Naive thymus-derived CD4-positive, alpha-beta T cell (primary cell): ENCODE measurements at regions not wholly inside any gene's neighbourhood (a gene's known extent, or its start where the extent isn't known, plus 50 kb on each side); places are given as distances from the start of the nearest gene placed in this dataset.

Experiments
- ATAC-seq: fragments of 150-1000 bp; cut with Tn5 transposase; 2 replicates; pipeline ENCODE4 v1.10.0; 2021; ENCODE audit warnings: mild to moderate bottlenecking, moderate library complexity
- CTCF ChIA-PET: fragments of 350-600 bp; sonication (Branson Sonifier 250); formaldehyde crosslinking; loops from one replicate; lab custom pipeline; 2021; ENCODE audit warnings: antibody characterized with exemption; lab: Charles Lee
- POLR2A ChIA-PET: fragments of 350-600 bp; sonication (Branson Sonifier 250); formaldehyde crosslinking; loops from one replicate; lab custom pipeline; 2021; ENCODE audit warnings: antibody characterized with exemption, inconsistent platforms; lab: Charles Lee
- DNase-seq, 9 donors: peaks; one replicate each; pipeline versions ENCODE4 v3.0.0 to v3.0.0-alpha.2; 2020 to 2022; ENCODE audit warnings: mixed read lengths in 1 of 9
- H3K27ac ChIP-seq: one replicate; pipeline ENCODE4 v1.7.0; 2013; ENCODE audit warnings: mild to moderate bottlenecking, low read depth, low read length, moderate library complexity
- H3K27me3 ChIP-seq, 2 donors: one replicate each; pipeline ENCODE4 v1.7.0; 2013; ENCODE audit warnings: low read length in 2 of 2, mild to moderate bottlenecking in 2 of 2, moderate library complexity in 2 of 2; ENCODE audit not compliant: control insufficient read depth in 2 of 2, insufficient read depth in 2 of 2
- H3K36me3 ChIP-seq, 3 experiments: 1 replicate in 2 of 3; 2 replicates in 1 of 3; pipeline ENCODE4 v1.7.0; 2013; ENCODE audit warnings: low read length in 3 of 3, mild to moderate bottlenecking in 3 of 3, moderate library complexity in 1 of 3; ENCODE audit not compliant: insufficient read depth in 3 of 3, control insufficient read depth in 2 of 3
- H3K4me1 ChIP-seq, 2 donors: one replicate each; pipeline ENCODE4 v1.7.0; 2013; ENCODE audit warnings: low read length in 2 of 2, mild to moderate bottlenecking in 2 of 2, moderate library complexity in 1 of 2; ENCODE audit not compliant: control insufficient read depth in 2 of 2, insufficient read depth in 2 of 2
- H3K4me3 ChIP-seq: 2 replicates; pipeline ENCODE4 v1.7.0; 2013; ENCODE audit warnings: mild to moderate bottlenecking, low read length
- H3K9me3 ChIP-seq, 3 experiments: 1 replicate in 2 of 3; 2 replicates in 1 of 3; pipeline ENCODE4 v1.7.0; 2013; ENCODE audit warnings: low read length in 3 of 3; ENCODE audit not compliant: control insufficient read depth in 2 of 3
- H3K27ac Mint-ChIP-seq, 9 donors: one replicate each; pipeline ENCODE4 v1.8.0; 2020 to 2022; ENCODE audit warnings: mixed read lengths in 9 of 9, mild to moderate bottlenecking in 8 of 9, moderate library complexity in 5 of 9, inconsistent platforms in 2 of 9
- H3K27me3 Mint-ChIP-seq, 5 donors: one replicate each; pipeline ENCODE4 v1.8.0; 2021 to 2022; ENCODE audit warnings: mixed read lengths in 5 of 5, mild to moderate bottlenecking in 1 of 5
- H3K36me3 Mint-ChIP-seq, 5 donors: one replicate each; pipeline ENCODE4 v1.8.0; 2020 to 2022; ENCODE audit warnings: mixed read lengths in 5 of 5, mild to moderate bottlenecking in 3 of 5, inconsistent platforms in 1 of 5
- H3K4me1 Mint-ChIP-seq, 7 donors: one replicate each; pipeline ENCODE4 v1.8.0; 2020 to 2022; ENCODE audit warnings: mixed read lengths in 7 of 7, mild to moderate bottlenecking in 3 of 7, inconsistent platforms in 1 of 7
- H3K4me3 Mint-ChIP-seq, 10 donors: one replicate each; pipeline ENCODE4 v1.8.0; 2020 to 2022; ENCODE audit warnings: mild to moderate bottlenecking in 10 of 10, mixed read lengths in 10 of 10, moderate library complexity in 6 of 10, inconsistent platforms in 2 of 10
- H3K9me3 Mint-ChIP-seq, 11 donors: one replicate each; pipeline ENCODE4 v1.8.0; 2020 to 2022; ENCODE audit warnings: mixed read lengths in 11 of 11, mild to moderate bottlenecking in 4 of 11, inconsistent platforms in 1 of 11, moderate library complexity in 1 of 11
- intact Hi-C, 2 donors: fragments of 100-400 bp; cut with micrococcal nuclease; formaldehyde crosslinking; loops; one replicate each; pipeline ENCODE4 v1.15.1; 2023

GRCh38 chr10:22875581-22875980 is 52.3 kb upstream of the ARMC3 start:
- H3K27ac ChIP-seq, result no peak overlapping the region
- CTCF ChIA-PET, result no interaction called here

GRCh38 chr10:22874189-22874854 is 53.5 kb upstream of the ARMC3 start:
- DNase-seq (no peak), ATAC-seq (no peak)
- no peaks in the 10 kb centered on the region for H3K27me3 ChIP-seq
- no peak overlapping the region for H3K27ac ChIP-seq
- Mint-ChIP-seq H3K4me3 (no peak overlapping the region), H3K27me3 (no peaks in the 10 kb centered on the region), H3K9me3 (peaks cover 0 to 3% (median 0%) of the 10 kb centered on the region in 11 donors), H3K36me3 (no peaks in the 10 kb centered on the region), H3K27ac (no peak overlapping the region), H3K4me1 (peaks cover 0 to 17% (median 14%) of the 10 kb centered on the region in 7 donors)
- no peaks in the 10 kb centered on the region for H3K36me3 ChIP-seq
- peaks cover 0 to 4% of the 10 kb centered on the region in 2 donors for H3K4me1 ChIP-seq
- intact Hi-C loops, result no loop called here
- H3K4me3 ChIP-seq, result no peak overlapping the region
- CTCF ChIA-PET, result no interaction called here
- H3K9me3 ChIP-seq, result no peaks in the 10 kb centered on the region
- POLR2A ChIA-PET, result no interaction called here

More at GRCh38 chr10:22875581-22875980, 52.3 kb upstream of the ARMC3 start:
- no peak for ATAC-seq
- Histone ChIP-seq H3K9me3 (no peaks in the 10 kb centered on the region), H3K4me3 (no peak overlapping the region), H3K27me3 (peaks cover 0 to 4% of the 10 kb centered on the region in 2 donors), H3K36me3 (no peaks in the 10 kb centered on the region), H3K4me1 (peaks cover 0 to 4% of the 10 kb centered on the region in 2 donors)
- DNase-seq, result no peak
- H3K27ac Mint-ChIP-seq, result no peak overlapping the region
- H3K4me3 Mint-ChIP-seq, result no peak overlapping the region
- H3K4me1 Mint-ChIP-seq, result peaks cover 0 to 17% (median 14%) of the 10 kb centered on the region in 7 donors
- peaks cover 0 to 3% (median 0%) of the 10 kb centered on the region in 11 donors for H3K9me3 Mint-ChIP-seq
- no peaks in the 10 kb centered on the region for H3K36me3 Mint-ChIP-seq
- intact Hi-C loops, result no loop called here
- POLR2A ChIA-PET, result no interaction called here
- H3K27me3 Mint-ChIP-seq, result peaks cover 0 to 8% (median 4%) of the 10 kb centered on the region in 5 donors

GRCh38 chr10:22856444-22857074 is 71.3 kb upstream of the ARMC3 start:
- no peak overlapping the region for H3K27ac Mint-ChIP-seq
- H3K36me3 Mint-ChIP-seq, result no peaks in the 10 kb centered on the region
- Histone ChIP-seq H3K27ac (no peak overlapping the region), H3K36me3 (no peaks in the 10 kb centered on the region), H3K27me3 (no peaks in the 10 kb centered on the region), H3K4me1 (no peaks in the 10 kb centered on the region), H3K4me3 (no peak overlapping the region), H3K9me3 (no peaks in the 10 kb centered on the region)
- POLR2A ChIA-PET, result interaction anchor here (0.6 kb wide), 1 partner anchor 60 kb away, joined by 3 read pairs; no protein-coding TSS in a partner anchor
- H3K4me3 Mint-ChIP-seq, result no peak overlapping the region
- H3K4me1 Mint-ChIP-seq, result peaks cover 0 to 5% (median 0%) of the 10 kb centered on the region in 7 donors
- intact Hi-C loops, result no loop called here
- peaks cover 0 to 3% (median 0%) of the 10 kb centered on the region in 5 donors for H3K27me3 Mint-ChIP-seq
- DNase-seq (no peak), ATAC-seq (no peak)
- CTCF ChIA-PET, result no interaction called here
- peaks cover 0 to 6% (median 0%) of the 10 kb centered on the region in 11 donors for H3K9me3 Mint-ChIP-seq

- Histone ChIP-seq H3K27ac (no peak overlapping the region), H3K9me3 (no peaks in the 10 kb centered on the region), H3K36me3 (no peaks in the 10 kb centered on the region), H3K4me1 (no peaks in the 10 kb centered on the region), H3K4me3 (no peak overlapping the region), H3K27me3 (no peaks in the 10 kb centered on the region)
- Mint-ChIP-seq H3K4me3 (no peak overlapping the region), H3K9me3 (peaks cover 0 to 6% (median 0%) of the 10 kb centered on the region in 11 donors), H3K4me1 (peaks cover 0 to 5% (median 0%) of the 10 kb centered on the region in 7 donors), H3K36me3 (no peaks in the 10 kb centered on the region), H3K27me3 (peaks cover 0 to 3% (median 0%) of the 10 kb centered on the region in 5 donors), H3K27ac (no peak overlapping the region)
- intact Hi-C loops, result no loop called here
- POLR2A ChIA-PET, result no interaction called here
- CTCF ChIA-PET, result no interaction called here
- DNase-seq, result no peak
- ATAC-seq, result no peak
Observed at GRCh38 chr10:22854935-22855421, 72.9 kb upstream of the ARMC3 start.

GRCh38 chr10:22853906-22854447 is 73.9 kb upstream of the ARMC3 start:
- Histone ChIP-seq H3K27me3 (no peaks in the 10 kb centered on the region), H3K4me3 (no peak overlapping the region), H3K36me3 (no peaks in the 10 kb centered on the region), H3K9me3 (no peaks in the 10 kb centered on the region), H3K27ac (no peak overlapping the region), H3K4me1 (peaks cover 0 to 7% of the 10 kb centered on the region in 2 donors)
- intact Hi-C loops, result no loop called here
- Mint-ChIP-seq H3K4me3 (no peak overlapping the region), H3K36me3 (no peaks in the 10 kb centered on the region), H3K9me3 (no peaks in the 10 kb centered on the region), H3K27ac (no peak overlapping the region), H3K4me1 (peaks cover 2 to 14% (median 8%) of the 10 kb centered on the region in 7 donors), H3K27me3 (peaks cover 0 to 2% (median 0%) of the 10 kb centered on the region in 5 donors)
- ATAC-seq (no peak), DNase-seq (no peak)
- POLR2A ChIA-PET, result no interaction called here
- CTCF ChIA-PET, result no interaction called here

GRCh38 chr10:22852712-22853353 is 75.0 kb upstream of the ARMC3 start:
- DNase-seq (no peak), ATAC-seq (no peak)
- intact Hi-C loops, result no loop called here
- H3K27ac Mint-ChIP-seq, result no peak overlapping the region
- no peaks in the 10 kb centered on the region for H3K9me3 Mint-ChIP-seq
- H3K36me3 ChIP-seq, result no peaks in the 10 kb centered on the region
- ChIA-PET CTCF (interaction anchor here (0.6 kb wide), 1 partner anchor 278 kb away, joined by 3 read pairs; no protein-coding TSS in a partner anchor), POLR2A (interaction anchor here (0.7 kb wide), 1 partner anchor 214 kb away, joined by 3 read pairs; no protein-coding TSS in a partner anchor)
- H3K27ac ChIP-seq, result no peak overlapping the region
- no peaks in the 10 kb centered on the region for H3K36me3 Mint-ChIP-seq
- peaks cover 0 to 6% (median 0%) of the 10 kb centered on the region in 5 donors for H3K27me3 Mint-ChIP-seq
- H3K4me3 Mint-ChIP-seq, result no peak overlapping the region
- peaks cover 2 to 19% (median 13%) of the 10 kb centered on the region in 7 donors for H3K4me1 Mint-ChIP-seq
- peaks cover 0 to 7% of the 10 kb centered on the region in 2 donors for H3K4me1 ChIP-seq
- no peak overlapping the region for H3K4me3 ChIP-seq
- no peaks in the 10 kb centered on the region for H3K9me3 ChIP-seq
- no peaks in the 10 kb centered on the region for H3K27me3 ChIP-seq
